COLO668 (cell line): ENCODE measurements at regions not wholly inside any gene's neighbourhood (a gene's known extent, or its start where the extent isn't known, plus 50 kb on each side); places are given as distances from the start of the nearest gene placed in this dataset.
"Not testable (repeated sequence)": the region's sequence is repeated elsewhere in the genome, so short reads cannot be mapped to it uniquely, and the experiment has no call there.

ENCODE experiments used
- DNase-seq: peaks from one replicate; lab custom pipeline; 2025; ENCODE audit not compliant: unreplicated experiment; lab: John Stamatoyannopoulos, UW

DNA sequence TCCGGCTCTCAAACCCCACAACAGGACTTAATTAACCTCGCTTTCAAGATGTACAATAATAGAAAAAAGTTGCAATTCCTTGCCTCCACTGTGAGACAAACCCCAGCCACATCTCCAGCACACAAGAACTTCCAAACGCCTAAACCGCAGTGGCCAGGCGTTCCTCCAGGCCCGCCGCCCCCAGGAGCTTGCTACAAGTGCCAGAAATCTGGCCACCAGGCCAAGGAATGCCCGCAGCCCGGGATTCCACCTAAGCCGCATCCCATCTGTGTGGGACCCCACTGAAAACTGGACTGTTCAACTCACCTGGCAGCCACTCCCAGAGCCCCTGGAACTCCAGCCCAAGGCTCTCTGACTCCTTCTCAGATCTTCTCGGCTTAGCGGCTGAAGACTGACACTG is 262.5 kb downstream of the SMARCA2 start:
- DNase-seq: not testable (repeated sequence)

DNA sequence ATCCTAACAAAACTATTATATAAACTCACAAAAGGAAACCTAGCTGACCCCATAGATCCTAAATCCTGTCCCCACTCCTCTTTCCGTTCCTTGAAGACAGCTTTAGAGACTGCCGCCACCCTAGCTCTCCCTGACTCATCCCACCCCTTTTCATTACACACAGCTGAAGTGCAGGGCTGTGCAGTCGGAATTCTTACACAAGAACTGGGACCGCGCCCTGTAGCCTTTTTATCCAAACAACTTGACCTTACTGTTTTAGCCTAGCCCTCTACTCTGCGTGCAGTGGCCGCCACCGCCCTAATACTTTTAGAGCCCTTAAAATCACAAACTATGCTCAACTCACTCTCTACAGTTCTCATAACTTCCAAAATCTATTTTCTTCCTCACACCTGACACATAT is 264.0 kb downstream of the SMARCA2 start:
- not testable (repeated sequence) for DNase-seq

DNA sequence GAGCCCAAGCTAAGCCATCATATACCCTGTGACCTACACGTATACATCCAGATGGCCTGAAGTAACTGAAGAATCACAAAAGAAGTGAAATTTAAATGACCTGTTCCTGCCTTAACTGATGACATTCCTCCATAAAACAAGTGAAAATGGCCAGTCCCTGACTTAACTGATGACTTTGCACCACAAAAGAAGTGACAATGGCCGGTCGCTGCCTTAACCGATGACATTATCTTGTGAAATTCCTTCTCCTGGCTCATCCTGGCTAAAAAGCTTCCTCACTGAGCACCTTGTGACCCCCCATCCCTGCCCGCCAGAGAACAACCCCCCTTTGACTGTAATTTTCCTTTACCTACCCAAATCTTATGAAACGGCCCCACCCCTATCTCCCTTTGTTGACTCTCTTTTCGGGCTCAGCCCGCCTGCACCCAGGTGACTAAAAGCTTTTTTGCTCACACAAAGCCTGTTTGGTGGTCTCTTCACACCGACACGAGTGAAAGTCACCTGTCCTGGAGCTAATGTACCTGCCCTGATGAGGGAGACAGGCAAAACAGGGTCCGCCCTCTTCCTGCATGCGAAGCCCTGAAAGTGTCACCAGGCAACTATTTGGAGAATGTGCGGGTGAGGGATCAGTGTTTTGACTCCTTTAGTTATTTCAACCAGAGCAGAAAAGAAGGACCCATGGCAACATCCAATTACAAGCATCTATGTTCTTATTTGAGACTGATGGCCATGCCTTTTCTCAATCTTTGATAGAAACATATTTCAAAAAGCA is 266.1 kb downstream of the SMARCA2 start:
- no peak for DNase-seq

DNA sequence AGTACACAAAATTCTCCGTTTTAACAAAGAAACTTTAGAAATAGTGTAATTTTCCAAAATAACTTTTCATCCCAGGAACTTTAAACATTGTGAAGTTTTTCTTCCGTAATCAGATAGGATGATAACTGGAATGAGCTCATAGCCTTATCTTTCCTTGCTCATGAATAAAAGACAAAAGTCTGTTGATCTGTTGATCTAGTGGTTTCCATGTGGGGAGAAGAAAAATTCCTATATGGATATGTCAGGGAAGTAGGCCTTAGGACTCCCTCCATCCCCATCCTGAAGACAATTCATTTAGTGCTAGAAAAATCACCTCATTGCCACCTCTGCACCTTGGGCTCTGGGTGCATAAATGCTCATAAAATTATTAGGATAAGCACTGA is 266.6 kb downstream of the SMARCA2 start:
- DNase-seq: no peak

DNA sequence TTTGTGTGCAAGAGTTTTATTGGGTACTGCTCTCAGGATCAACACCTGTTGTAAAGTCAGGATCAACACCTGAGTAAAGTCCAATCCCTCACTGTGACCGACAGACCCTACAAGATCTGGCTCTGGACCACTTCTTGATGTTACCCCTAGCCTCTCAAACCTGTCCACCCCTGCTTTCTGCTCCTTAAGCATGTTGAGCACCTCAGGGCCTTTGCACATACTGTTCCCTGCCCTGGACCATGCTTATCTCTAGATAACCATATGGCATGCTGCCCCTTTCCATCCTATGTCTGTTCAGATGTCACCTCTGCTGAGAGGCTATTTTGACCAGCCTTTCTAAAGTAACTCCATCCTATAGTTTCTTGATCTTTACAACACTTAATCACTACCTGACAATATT is 269.6 kb downstream of the SMARCA2 start:
- no peak for DNase-seq

DNA sequence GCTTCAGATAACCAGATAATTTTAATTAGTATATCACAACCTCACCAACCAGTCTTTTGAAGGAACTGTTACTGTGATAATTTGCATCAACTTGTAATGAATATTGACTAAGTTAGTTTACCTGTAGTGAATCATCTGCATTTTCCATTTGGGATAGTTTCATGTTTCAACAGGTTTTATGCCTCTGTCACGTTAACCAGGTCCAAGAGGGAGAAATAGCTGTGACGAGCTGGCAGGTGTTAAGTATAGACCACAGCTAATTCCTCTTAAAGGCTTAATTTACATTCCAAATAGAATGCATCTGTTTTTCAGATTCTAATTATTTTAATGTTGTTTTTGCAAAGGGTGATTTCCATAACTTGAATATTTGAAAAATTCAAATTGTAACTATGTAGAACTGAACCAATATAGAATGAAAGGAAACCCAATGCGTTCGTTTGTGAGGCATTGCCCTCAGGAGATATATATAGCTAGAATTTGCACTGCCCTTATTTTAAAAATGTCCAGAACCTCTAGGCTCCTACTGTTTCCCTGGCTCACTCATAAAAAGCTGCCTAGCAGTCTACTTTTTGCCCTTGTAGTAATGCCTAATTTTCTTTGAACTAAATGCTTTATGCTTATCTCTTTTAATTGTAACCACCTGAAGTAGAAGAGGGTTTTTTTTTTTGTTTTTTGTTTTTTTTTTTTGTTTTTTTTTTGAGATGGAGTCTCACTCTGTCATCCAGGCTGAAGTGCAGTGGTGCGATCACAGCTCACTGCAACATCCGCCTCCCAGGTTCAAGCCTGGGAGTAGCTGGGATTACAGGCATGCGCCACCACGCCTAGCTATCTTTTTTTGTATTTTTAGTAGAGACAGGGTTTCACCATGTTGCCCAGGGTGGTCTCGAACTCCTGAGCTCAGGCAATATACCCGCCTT is 270.5 kb downstream of the SMARCA2 start:
- peak; percentile 60 for DNase-seq

DNA sequence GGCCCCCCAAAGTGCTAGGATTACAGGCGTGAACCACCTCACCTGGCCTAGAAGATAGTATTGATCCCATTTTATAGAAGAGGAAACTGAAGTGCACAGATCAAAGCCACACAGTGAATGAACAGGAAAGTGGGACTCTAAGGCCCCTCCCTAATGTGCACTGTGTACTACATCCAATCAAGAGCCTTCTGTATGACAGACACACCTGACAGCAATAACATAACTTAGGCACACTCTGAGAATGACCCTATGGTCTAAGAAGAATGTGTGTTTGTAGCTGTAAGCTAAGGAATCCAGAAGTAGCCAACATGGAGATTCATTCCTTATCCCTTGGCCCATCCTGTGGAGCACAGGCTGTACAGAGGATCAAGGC is 271.2 kb downstream of the SMARCA2 start:
- DNase-seq: no peak

DNA sequence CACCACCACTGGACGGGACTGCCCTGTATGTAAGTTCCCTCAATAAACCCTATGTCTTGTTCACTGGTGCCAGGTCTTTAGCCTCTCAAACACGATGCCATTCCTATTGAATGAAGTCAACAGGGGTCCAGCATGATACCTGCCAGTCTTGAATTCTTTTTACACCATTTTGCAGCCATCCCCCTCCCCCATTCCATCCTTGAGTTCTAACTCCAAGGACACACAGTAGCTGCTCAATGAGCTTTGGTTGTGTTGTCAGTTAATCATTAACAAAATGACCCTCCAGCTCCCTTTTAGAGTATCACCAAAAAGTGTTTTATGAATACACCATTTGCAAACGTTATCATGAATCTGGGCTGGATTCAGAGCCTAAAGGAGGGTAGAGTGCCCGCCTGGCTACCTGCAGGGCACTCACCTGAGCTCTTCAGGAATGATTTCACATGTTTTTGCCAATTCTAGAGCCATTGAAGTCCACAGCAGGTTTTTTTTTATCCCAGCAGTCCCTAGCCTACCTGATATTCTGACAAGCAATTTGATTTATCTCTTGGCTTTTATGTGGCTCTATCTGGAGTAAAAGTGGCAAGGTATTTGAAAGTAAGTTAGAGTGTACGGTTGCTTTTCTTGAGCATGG is 271.8 kb downstream of the SMARCA2 start:
- peak; percentile 29 for DNase-seq

DNA sequence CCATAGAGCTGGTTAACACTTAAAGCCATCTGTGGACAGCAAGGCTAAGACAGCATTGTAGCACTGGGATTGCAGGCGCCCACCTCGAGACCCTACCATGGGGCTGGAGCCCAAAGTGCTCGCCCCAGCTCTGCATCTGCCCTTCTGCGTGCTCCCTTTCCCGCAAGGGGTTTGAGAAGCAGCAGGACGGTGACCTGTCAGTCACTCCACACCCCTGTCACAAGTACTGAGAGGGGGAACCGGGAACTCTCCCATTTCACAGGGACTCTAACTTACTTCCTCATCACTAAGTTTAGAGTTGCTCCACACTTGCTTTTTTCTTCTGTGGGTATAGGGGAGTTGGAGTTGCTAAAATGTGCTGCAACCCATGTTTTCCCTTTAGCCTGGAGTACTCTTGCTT is 273.2 kb downstream of the SMARCA2 start:
- DNase-seq: no peak

DNA sequence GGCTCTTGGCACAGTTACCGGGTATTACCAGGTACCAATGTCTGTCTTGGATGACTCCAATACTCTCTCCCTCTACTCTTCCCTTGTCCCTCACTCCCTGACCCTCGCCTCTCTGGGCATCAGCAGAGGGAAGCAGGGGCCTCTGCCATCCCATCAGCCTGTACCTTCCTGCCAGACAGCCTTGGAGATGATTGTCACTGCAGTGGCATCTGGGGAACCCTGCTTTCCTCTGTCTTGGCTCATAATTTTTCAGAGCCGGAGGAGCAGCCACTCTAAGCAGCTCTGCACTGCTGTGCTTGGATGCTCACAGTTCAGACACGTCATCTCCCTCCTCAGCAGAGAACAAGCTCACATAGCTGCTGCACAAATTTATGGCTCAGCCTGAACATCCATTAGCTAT is 274.1 kb downstream of the SMARCA2 start:
- DNase-seq: no peak

DNA sequence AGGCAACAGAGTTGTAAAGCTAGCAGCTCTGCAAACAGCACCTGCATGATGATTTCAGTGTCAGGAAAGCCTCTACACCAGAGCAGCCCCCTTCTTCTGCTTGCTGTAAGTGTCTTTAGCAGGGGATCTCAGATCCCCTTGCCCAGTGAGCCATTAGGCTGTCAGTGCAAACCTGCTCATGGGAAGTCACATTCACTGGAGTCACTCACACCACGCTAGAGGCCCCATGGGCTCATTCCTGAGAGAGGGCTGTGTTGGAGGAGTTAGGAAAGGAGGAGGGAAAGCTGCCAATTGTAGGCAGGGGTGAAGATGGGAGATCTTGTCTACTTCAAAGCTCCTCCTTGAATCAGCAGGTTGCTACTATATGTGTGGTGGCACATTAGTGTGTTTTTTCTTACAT is 275.2 kb downstream of the SMARCA2 start:
- DNase-seq: no peak

DNA sequence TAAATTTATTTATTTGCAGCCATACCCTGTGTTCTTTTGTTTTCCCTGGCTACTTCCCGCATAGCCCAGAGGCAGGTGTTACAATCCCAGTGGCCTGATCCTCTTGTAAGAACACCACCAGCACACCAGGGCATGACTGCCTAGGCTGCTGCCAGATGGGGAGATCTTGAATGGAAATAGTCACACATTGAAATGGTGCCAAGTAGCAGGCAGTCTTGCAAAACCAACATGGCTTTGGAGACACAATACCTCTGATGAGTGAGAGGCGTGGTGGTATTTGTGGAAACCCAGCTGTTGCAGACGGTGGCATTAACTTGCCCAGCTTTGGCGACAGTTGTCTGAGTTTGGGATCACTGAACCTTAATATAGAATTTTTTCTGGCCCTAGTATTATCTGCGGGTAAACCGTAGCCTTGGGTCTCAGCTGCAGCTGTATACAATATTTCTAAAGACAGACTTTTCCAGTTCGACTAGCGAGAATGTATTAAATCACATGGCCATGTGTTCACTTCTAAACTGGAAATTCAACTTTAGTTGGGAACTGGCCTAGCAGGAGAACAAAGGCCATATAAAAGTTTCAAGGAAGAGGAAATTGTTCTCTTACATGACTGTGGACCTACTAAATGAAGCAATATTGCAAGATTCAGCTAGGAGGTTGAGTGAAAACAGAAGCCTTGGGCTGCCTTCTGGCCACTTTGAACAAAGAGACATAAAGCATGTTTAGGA is 277.0 kb downstream of the SMARCA2 start:
- DNase-seq: peak; percentile 85

DNA sequence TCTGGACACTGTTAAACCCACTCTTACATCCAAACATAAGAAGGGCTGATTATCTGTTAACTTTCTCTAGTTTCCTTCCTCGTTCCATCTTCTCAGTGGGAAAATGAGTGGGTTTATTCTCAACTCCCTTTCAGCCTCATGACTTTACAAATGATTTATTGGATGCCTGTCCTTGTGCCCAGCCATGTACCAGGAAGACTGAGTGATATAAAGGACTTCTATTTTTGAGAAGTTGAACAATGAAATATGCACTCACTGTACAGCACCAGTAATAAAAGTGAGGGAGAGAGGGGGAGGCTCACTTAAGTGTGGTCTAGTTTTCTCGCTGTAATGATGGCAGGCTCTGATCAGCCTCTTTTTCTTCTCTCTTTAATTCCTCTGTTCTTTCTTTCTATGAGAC is 277.6 kb downstream of the SMARCA2 start:
- no peak for DNase-seq

DNA sequence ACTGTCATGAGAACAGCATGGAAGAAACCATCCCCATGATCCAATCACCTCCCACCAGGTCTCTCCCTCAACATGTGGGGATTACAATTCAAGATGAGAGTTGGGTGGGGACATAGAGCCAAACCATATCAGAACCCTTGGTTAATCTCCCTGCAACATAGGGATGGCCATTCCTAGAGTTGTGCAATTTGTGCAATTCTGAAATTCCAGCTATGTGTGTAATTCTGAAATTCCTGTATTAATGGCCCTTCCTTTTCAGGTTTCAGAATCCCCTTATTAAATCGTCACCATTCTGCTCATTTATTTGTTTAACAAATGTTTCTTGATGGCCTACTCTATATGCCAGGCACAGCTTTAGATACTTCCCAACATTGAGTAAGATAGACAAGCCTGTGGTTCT is 282.6 kb downstream of the SMARCA2 start:
- no peak for DNase-seq

DNA sequence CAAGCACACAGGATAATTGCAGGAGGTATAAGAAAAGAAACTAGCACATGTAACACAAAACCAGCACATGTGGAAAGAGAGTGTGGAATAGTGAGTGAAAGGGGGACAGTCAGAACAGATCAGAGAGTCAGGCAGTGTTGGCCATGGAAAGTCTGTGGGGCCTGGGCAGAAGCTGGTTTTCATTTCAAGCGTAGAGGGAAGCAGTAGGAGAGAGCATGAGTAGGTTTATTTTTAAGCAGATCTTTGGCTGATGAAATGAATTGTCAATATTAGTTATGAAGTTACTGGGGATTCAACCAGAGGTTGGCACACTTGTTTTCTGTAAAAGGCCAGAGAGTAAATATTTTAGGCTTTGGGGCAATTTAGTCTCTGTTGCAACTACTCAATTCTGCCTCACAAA is 283.1 kb downstream of the SMARCA2 start:
- no peak for DNase-seq

DNA sequence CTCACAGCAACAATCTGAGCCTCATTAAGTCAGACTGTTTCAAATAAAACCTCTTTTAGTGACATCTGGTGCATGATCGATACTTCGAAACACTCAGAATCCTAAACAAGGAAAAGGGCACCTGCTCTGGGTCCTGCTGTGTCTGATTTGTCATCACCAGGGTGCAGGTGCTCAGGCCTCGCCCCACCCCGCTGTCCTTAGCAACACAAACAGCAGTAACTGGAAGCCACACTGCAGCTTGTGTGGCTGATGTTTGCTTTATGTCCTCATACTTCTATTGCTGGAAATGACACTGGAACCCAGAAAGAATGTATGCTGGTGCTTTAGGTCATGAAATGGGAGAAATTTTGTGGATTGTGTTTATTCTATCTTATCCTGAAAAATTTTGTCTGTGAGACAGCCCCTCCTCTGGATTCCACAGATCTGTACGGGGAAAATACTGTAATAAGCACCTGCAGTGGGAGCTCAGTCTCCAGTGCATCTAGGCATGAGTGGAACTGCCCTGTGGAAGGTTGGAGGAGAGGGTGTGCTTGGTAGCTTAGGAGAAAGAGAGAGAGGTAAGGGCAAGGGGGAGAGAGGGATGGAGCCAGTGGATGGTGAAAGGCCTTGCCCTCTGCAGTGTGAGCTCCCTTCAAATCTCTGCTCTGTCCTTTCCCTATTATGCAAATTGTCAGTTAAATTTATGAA is 284.2 kb downstream of the SMARCA2 start:
- peak; percentile 94 for DNase-seq

DNA sequence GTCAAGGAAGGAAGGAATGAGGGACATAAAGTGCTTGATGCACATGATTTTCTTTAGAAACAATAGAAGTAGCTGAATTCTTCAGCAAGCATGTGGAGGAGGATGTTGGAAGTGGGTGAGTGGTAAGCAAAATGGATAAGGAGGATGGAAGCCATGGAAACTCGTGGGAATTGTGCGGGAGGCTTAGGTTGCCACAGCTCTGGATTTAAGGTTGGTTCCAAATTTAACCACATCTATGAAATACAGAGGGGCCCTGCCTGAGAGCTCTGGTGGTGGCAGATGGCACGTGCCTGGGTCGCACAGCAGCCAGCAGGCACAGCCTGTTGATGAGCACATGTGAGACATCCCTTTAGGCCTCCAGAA is 284.7 kb downstream of the SMARCA2 start:
- DNase-seq: no peak

DNA sequence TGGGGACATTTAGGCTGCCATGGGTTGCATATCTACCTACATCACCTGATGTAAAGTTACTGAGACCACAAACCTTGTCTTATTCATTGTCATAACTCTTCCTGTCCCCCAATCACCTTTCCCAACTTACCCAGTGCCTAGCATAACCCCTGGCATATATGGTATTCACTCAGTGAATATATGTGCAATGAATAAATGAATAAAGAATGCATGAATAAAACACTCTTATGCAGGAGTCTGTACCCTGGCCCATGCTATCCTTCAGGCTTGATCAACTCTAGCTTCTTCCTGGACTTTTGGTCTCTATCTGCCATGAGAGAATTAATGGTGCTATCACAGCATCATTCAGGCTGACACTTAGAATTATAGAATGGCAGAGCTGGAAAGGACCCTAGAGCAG is 285.2 kb downstream of the SMARCA2 start:
- DNase-seq: no peak

DNA sequence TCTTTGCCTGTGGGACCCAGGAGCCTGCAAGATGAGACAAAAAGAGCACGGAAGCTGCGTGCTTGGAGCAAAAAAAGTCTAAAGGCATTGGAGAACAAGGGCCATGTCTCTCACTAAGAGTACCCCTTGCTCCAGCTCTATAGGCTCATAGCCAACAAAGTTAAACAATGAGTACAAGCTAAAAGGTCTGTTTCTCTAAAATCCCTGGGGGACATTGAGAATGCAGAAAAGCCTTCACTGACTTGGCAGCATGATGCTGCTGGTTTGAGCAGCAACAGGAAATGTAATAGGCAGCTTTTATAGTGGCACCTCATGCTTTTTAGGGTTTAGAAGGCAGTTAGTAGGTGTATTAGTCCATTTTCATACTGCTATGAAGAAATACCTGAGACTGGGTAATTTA is 287.5 kb downstream of the SMARCA2 start:
- DNase-seq: no peak

DNA sequence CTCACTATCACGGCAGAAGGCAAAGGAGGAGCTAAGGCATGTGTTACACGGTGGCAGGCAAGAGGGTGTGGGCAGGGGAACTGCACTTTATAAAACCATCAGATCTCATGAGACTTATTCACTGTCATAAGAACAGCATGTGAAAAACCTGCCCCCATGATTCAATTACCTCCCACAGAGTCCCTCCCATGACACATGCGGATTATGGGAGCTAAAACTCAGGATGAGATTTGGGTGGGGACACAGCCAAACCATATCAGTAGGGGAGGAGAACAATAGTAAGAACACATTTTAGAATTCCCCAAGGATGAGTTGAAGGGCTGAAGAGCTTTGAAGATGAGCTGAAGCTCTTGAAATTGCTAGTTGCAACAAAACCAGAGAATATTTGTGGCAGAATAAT is 287.9 kb downstream of the SMARCA2 start:
- no peak for DNase-seq

DNA sequence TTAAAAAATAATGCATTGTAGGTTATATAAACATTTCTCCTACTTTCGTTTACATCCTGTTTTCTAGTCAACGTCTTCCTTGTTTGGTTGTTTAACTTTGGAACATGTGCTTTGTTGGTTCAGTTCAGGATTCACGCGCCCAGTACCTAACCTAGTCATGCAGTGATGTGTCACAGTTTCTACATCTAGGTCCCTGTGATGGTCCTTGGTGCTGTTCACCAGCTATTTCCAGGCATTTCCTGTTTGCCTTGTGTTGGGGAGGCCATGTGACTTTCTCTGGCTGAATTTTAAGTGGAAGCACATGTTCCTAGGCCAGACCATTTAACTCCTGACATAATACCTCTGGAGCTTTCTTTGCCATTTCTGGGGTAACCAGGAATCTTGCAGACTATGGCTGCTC is 292.3 kb downstream of the SMARCA2 start:
- DNase-seq: peak; percentile 22
